Endothelial cell of umbilical vein (primary cell): ENCODE measurements at regions not wholly inside any gene's neighbourhood (a gene's known extent, or its start where the extent isn't known, plus 50 kb on each side); places are given as distances from the start of the nearest gene placed in this dataset.

ENCODE experiments used
- BruUV-seq: library from RNA; stranded (reverse); fragments of 400-500 nt; replicated peaks from 2 replicates; lab custom pipeline; 2021; lab: Mats Ljungman, UMichigan
- CTCF ChIA-PET: fragments of 300-600, 350-600 bp; sonication (Branson Sonifier 250); formaldehyde crosslinking; loops from one replicate; lab custom pipeline; 2021; ENCODE audit warnings: antibody characterized with exemption, inconsistent platforms; lab: Charles Lee
- POLR2A ChIA-PET: fragments of 300-600, 350-600 bp; sonication (Branson Sonifier 250); formaldehyde crosslinking; loops from one replicate; lab custom pipeline; 2021; ENCODE audit warnings: antibody characterized with exemption, inconsistent platforms; lab: Charles Lee
- DNase-seq: peaks from one replicate; pipeline ENCODE4 v3.0.0-alpha.2; 2011; ENCODE audit warnings: low read depth, low spot score
- FAIRE-seq: peaks from 2 replicates; lab custom pipeline; 2011; peaks lifted over from hg19 to GRCh38; lab: Jason Lieb, UNC
- H2AFZ ChIP-seq: 2 replicates; pipeline ENCODE4 v1.6.0; 2012; ENCODE audit warnings: low read depth, low read length, control low read depth, inconsistent platforms
- H3K27ac ChIP-seq: 2 replicates; pipeline ENCODE4 v1.5.1; 2011; ENCODE audit warnings: low read depth, mild to moderate bottlenecking, control low read depth, low read length, moderate library complexity; ENCODE audit not compliant: insufficient read depth
- H3K27me3 ChIP-seq, 2 experiments: 2 replicates each; pipeline versions ENCODE4 v1.6.0 to v1.6.1; 2011; ENCODE audit warnings: low read length in 2 of 2, mixed read lengths in 1 of 2; ENCODE audit not compliant: control insufficient read depth in 2 of 2, insufficient read depth in 2 of 2
- H3K36me3 ChIP-seq, 2 experiments: 2 replicates in 1 of 2; 3 replicates in 1 of 2; pipeline ENCODE4 v1.5.1; 2011; ENCODE audit warnings: low read length in 2 of 2, mild to moderate bottlenecking in 1 of 2, moderate library complexity in 1 of 2; ENCODE audit not compliant: control insufficient read depth in 2 of 2, insufficient read depth in 2 of 2; ENCODE audit errors: extremely low read depth in 1 of 2
- H3K4me1 ChIP-seq: 3 replicates; pipeline ENCODE4 v1.5.1; 2011; ENCODE audit warnings: mild to moderate bottlenecking, low read length; ENCODE audit not compliant: control insufficient read depth, insufficient read depth; ENCODE audit errors: extremely low read depth
- H3K4me2 ChIP-seq: 2 replicates; pipeline ENCODE4 v1.6.1; 2011; ENCODE audit warnings: low read length, control low read depth, mixed read lengths; ENCODE audit not compliant: insufficient read depth
- H3K4me3 ChIP-seq, 3 experiments: fragments of 200-600 bp in 1 of 3; sonication (generic), shearing (Covaris generic) in 1 of 3; replicated peaks in 1 of 3; 2 replicates each; pipeline ENCODE4 v1.5.1; 2011 to 2016; ENCODE audit warnings: control low read depth in 3 of 3, low read length in 3 of 3, mild to moderate bottlenecking in 2 of 3, inconsistent platforms in 1 of 3, low read depth in 1 of 3, moderate library complexity in 1 of 3; ENCODE audit not compliant: insufficient read depth in 1 of 3
- H3K79me2 ChIP-seq: 2 replicates; pipeline ENCODE4 v1.6.0; 2012; ENCODE audit warnings: low read length, inconsistent platforms; ENCODE audit not compliant: control insufficient read depth, insufficient read depth
- H3K9ac ChIP-seq: replicated peaks from 2 replicates; pipeline ENCODE3; 2011; ENCODE audit warnings: low read length, control low read depth; ENCODE audit not compliant: insufficient read depth; ENCODE audit errors: extremely low read depth
- H3K9me1 ChIP-seq: replicated peaks from 3 replicates; pipeline ENCODE4 v1.6.0; 2011; ENCODE audit warnings: mild to moderate bottlenecking, low read length; ENCODE audit not compliant: control insufficient read depth, insufficient read depth; ENCODE audit errors: extremely low read depth
- H3K9me3 ChIP-seq: replicated peaks from 2 replicates; pipeline ENCODE4 v1.5.1; 2012; ENCODE audit warnings: low read length, inconsistent platforms; ENCODE audit not compliant: control insufficient read depth, insufficient read depth
- H4K20me1 ChIP-seq: replicated peaks from 2 replicates; pipeline ENCODE3; 2011; ENCODE audit warnings: mild to moderate bottlenecking, low read length; ENCODE audit not compliant: control insufficient read depth, insufficient read depth; ENCODE audit errors: extremely low read depth
- EZH2 ChIP-seq: IDR thresholded peaks from 2 replicates; pipeline ENCODE4 v1.6.1; 2012; ENCODE audit warnings: borderline replicate concordance, low read depth, mild to moderate bottlenecking, moderate library complexity, low read length, inconsistent platforms; ENCODE audit not compliant: severe bottlenecking
- FOS ChIP-seq: IDR thresholded peaks from 2 replicates; pipeline ENCODE4 v1.6.1; 2011; ENCODE audit warnings: mild to moderate bottlenecking, low read length, moderate library complexity, borderline replicate concordance; ENCODE audit not compliant: insufficient read depth
- GATA2 ChIP-seq: IDR thresholded peaks from 2 replicates; pipeline ENCODE4 v1.7.0; 2011; ENCODE audit warnings: low read depth, mild to moderate bottlenecking, moderate library complexity, mixed read lengths, low read length; ENCODE audit not compliant: insufficient read length, insufficient read depth
- JUN ChIP-seq: IDR thresholded peaks from 2 replicates; pipeline ENCODE4 v1.6.1; 2011; ENCODE audit warnings: borderline replicate concordance, low read depth; ENCODE audit not compliant: insufficient read length, insufficient read depth
- POLR2A ChIP-seq: IDR thresholded peaks from 2 replicates; pipeline ENCODE4 v1.6.1; 2012; ENCODE audit warnings: low read depth, mild to moderate bottlenecking, control low read depth, low read length
- dilution Hi-C: fragments of 300-500 bp; cut with MboI; formaldehyde crosslinking; loops from one replicate; pipeline ENCODE4 v1.15.0; 2019; ENCODE audit warnings: low sequenced_read_pairs; ENCODE audit not compliant: extremely low pct_ligation_motif_present
- intact Hi-C: fragments of 100-400 bp; cut with micrococcal nuclease; formaldehyde crosslinking; loops from one replicate; pipeline ENCODE4 v1.10.0; 2022
- TF ChIP-seq, protein P1 (sequence below): IDR thresholded peaks from 2 replicates; pipeline ENCODE4 v1.6.1; 2011; ENCODE audit not compliant: insufficient read depth, insufficient read length
- TF ChIP-seq, protein P2 (sequence below), 2 donors: IDR thresholded peaks; 1 replicate in 1 of 2; 2 replicates in 1 of 2; pipeline ENCODE4 v1.5.1; 2011; ENCODE audit warnings: low read length in 2 of 2, mild to moderate bottlenecking in 2 of 2, moderate library complexity in 2 of 2, control low read depth in 1 of 2, inconsistent platforms in 1 of 2, low read depth in 1 of 2; ENCODE audit not compliant: insufficient read depth in 1 of 2; ENCODE audit errors: extremely low read depth in 1 of 2

DNA sequence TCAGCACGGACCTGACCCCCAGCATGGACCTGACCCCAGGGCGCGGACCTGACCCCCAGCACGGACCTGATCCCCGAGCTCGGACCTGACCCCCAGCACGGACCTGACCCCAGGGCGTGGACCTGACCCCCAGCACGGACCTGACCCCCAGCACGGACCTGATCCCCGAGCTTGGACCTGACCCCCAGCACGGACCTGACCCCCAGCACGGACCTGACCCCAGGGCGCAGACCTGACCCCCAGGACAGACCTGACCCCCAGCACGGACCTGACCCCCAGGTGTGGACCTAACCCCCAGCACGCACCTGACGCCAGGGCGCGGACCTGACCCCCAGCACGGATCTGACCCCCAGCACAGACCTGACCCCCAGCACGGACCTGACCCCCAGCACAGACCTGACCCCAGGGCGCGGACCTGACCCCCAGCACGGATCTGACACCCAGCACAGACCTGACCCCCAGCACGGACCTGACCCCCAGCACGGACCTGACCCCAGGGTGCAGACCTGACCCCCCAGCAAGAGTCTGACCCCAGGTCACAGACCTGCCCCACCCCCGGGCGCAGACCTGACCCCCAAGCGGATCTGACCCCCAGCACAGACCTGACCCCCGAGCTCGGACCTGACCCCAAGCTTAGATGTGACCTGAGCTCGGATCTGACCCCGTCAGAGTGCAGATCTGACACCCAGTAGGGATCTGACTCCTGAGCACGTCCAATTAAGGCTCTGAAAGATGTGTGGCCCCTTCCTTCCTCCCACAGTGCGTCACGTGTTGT lies 98.7 kb downstream of the C16orf95 start:
- no peak overlapping the region for H3K27ac ChIP-seq
- no peak for TF ChIP-seq EZH2
- TF ChIP-seq, protein P1, sequence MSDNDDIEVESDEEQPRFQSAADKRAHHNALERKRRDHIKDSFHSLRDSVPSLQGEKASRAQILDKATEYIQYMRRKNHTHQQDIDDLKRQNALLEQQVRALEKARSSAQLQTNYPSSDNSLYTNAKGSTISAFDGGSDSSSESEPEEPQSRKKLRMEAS: no peak
- TF ChIP-seq FOS: no peak
- TF ChIP-seq, protein P2, sequence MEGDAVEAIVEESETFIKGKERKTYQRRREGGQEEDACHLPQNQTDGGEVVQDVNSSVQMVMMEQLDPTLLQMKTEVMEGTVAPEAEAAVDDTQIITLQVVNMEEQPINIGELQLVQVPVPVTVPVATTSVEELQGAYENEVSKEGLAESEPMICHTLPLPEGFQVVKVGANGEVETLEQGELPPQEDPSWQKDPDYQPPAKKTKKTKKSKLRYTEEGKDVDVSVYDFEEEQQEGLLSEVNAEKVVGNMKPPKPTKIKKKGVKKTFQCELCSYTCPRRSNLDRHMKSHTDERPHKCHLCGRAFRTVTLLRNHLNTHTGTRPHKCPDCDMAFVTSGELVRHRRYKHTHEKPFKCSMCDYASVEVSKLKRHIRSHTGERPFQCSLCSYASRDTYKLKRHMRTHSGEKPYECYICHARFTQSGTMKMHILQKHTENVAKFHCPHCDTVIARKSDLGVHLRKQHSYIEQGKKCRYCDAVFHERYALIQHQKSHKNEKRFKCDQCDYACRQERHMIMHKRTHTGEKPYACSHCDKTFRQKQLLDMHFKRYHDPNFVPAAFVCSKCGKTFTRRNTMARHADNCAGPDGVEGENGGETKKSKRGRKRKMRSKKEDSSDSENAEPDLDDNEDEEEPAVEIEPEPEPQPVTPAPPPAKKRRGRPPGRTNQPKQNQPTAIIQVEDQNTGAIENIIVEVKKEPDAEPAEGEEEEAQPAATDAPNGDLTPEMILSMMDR (IDR thresholded peaks at IDR 0.05; ENCODE audit: extremely low read depth in 1 of 2, insufficient read depth in 1 of 2, low read depth in 1 of 2, low read length in 2 of 2): no peak
- no peak for TF ChIP-seq JUN
- no peak for TF ChIP-seq POLR2A
- no peak for TF ChIP-seq GATA2
- DNase-seq: no peak
- H3K4me3 ChIP-seq: no peak overlapping the region
- H4K20me1 ChIP-seq: no peaks in the 10 kb centered on the region
- no peaks in the 10 kb centered on the region for H3K9me3 ChIP-seq
- ChIA-PET CTCF (no interaction called here), POLR2A (no interaction called here)
- H3K9me1 ChIP-seq: no peaks in the 10 kb centered on the region
- BruUV-seq: no TSS peak
- no peaks in the 10 kb centered on the region for H3K36me3 ChIP-seq
- no peak for FAIRE-seq
- H3K9ac ChIP-seq: no peak overlapping the region
- dilution Hi-C loops (no loop called here), intact Hi-C loops (no loop called here)
- H3K79me2 ChIP-seq: no peaks in the 10 kb centered on the region
- H2AFZ ChIP-seq: no peak overlapping the region
- no peaks in the 10 kb centered on the region for H3K4me1 ChIP-seq
- peaks cover 0 to 11% of the 10 kb centered on the region in 2 experiments for H3K27me3 ChIP-seq
- no peak overlapping the region for H3K4me2 ChIP-seq
